ENCODE measurements at regions not wholly inside any gene's neighbourhood (a gene's known extent, or its start where the extent isn't known, plus 50 kb on each side); places are given as distances from the start of the nearest gene placed in this dataset.
"Not testable (repeated sequence)": the region's sequence is repeated elsewhere in the genome, so short reads cannot be mapped to it uniquely, and the experiment has no call there.

DNA sequence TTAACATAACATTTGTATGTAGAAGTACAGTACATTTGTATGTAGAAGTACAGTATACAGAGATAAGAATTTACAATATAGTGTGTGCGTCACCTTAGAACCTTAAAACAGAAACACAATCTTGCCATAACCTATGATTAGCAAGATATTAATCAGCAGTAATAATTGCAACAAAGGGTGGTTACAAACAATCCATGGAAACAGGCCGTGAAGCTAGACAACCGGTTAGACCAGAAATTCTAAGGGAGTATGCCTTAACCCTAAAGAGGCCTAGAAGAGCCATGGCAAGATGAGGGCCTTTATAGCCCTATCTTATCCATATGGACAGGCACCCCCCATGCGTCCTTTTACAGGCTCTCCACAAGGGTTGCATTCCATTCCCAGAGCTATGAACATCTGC lies 605.9 kb downstream of the KCNT2 start:
- not testable (repeated sequence) for DNase-seq (ENCODE audit: low read depth)

DNA sequence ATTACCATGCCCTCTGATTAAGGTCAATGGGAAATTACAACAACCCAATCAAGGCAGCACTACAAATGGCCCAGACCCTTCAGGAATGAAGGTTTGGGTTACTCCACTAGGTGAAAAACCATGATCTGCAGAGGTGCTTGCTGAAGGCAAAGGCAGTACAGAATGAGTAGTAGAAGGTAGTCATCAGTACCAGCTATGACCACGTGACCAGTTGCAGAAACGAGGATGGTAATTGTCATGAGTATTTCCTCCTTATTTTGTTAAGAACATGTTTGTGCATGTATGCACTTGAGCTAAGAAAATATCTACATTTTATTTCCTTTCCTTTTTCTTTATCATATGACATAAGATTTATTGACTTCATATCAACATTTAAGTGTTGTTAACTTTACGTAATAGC lies 607.1 kb downstream of the KCNT2 start:
- DNase-seq (ENCODE audit: low read depth), result no peak

DNA sequence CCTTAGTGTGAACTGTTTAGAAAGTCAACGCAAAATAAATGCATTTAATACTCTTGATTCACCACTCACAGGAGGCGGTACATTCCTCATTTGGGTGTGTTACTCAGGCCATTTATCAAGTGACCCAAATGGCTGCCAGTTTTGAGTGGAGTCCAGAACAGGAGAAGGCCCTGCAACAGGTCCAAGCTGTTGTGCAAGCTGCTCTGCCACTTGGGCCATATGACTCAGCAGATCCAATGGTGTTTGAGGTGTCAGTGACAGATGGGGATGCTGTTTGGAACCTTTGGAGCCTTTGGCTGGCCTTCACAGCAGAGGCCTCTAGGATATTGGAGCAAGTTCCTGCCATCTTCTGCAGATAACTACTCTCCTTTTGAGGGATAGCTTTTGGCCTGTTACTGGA lies 609.2 kb downstream of the KCNT2 start:
- no peak for DNase-seq (ENCODE audit: low read depth)

DNA sequence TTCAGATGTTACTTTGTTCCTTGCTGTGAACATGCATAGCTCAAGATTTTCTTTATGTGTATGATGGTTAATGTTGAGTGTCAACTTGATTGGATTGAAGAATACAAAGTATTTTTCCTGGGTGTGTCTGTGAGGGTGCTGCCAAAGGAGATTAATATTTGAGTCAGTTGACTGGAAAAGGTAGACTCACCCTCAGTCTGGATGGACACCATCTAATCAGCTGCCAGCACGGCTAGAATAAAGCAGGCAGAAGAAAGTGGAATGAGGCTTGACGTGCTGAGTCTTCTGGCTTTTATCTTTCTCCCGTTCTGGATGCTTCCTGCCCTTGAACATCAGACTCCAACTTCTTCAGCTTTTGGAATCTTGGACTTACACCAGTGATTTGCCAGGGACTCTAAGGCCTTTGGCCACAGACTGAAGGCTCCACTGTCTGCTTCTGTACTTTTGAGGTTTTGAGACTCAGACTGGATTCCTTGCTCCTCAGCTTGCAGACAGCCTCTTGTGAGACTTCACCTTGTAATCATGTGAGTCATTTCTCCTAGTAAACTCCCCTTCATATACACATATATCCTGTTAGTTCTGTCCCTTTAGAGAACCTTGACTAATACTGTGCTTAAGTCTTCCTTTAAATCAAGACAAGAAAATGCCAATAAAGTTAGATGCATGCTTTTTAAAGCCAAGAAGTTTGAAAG lies 626.6 kb downstream of the KCNT2 start:
- DNase-seq (ENCODE audit: low read depth), result no peak

DNA sequence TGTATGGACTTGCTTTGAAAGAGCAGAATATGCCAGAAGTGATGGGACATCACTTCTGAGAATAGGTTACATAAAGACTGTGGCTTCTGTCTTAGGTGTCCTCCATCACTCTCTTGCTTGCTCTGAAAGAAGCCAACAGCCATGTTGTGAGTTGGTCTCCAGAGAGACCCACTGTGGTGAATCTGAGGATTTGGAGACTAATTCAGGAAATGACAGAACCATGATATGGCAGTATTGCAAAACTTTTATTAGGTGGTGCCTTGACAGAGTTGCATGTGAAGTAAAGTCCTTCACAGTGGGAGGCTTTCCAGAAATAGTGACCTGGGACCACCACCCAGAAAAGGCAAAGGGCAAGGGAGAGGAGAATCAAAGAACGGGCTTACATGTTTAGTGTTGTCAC lies 628.6 kb downstream of the KCNT2 start:
- DNase-seq (ENCODE audit: low read depth), result no peak

DNA sequence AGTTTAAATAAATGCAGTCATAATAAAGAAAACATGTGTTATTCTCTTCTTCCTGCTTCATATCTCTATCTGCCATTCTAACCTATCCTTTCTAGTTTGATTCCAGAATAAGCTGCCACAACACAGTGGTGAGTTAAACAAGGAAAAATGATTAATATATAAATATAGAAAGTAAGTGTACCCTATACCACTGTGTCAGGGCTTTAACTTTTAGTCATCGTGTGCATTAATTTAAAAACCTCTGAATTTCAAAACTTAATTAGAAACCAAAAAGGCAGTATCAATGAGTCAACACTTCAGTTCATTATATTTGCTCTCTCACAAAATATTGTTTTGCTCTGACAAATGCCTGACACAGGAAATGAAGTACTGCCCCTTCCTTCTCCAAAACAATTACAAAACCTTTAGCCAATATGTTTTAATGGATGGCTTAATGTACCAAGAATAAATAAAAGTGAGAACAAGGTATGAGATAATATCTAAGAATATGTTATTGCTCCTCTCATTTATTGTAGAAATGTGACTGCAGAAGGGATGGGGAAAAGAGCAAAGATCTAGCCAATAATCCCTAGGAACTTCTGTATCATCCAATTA lies 634.8 kb downstream of the KCNT2 start:
- DNase-seq (ENCODE audit: low read depth), result no peak

DNA sequence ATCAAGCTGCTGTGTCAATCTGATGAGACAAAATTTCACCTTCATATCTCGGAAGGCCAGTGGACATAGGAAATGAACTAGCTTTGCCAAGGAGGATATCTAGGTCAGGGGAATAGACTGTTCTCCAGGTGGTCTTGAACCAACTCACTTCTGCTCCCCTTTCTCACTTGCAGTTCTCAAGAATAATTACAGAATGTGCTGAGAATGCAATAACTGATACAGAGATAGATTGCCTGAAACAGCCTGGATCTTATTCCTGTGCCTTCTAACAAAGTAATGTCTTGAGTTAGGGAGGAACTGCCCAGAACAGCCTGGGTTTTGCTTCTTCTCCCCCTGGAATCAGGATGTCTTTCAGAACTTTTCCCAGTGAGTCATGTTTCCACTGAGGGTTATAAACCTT lies 636.7 kb downstream of the KCNT2 start:
- no peak for DNase-seq (ENCODE audit: low read depth)

DNA sequence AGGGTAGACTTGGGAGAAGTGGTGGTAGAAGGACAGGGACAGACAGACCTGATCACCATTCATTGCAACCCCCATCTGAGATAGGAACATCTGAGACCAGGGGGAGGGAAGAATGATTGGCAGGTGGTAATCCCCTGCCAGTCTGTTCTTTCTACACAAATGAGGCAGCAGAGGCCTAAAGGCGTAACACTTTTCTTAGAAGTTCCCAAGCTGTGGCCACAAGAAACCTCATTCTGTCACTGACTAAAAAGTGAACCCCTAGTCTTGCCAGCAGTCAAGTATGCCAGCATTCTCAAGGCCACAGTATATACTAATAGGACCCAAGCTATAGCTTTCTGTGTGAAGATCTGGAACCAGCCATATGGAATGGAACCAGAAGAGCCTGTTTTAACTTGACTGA lies 638.0 kb downstream of the KCNT2 start:
- DNase-seq (ENCODE audit: low read depth), result no peak

DNA sequence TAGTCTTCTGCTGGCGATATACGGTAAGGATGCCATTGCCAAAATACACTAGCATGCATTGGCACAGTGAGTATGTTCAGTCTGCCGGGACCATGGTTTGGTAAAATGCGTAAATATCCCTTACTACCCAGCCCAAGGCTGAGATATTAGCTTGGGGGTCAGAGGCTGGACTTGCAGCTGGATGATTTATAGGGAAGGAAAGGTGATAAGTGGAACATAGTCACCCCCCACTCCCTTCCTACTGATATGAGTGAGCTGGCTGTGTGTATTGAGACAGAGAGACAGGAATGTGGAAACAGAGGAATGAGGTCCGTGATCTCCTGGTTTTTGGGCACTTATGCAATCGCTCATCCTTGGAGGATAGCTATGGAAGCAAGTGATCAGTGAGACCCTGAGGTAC lies 642.8 kb downstream of the KCNT2 start:
- DNase-seq (ENCODE audit: low read depth), result no peak

DNA sequence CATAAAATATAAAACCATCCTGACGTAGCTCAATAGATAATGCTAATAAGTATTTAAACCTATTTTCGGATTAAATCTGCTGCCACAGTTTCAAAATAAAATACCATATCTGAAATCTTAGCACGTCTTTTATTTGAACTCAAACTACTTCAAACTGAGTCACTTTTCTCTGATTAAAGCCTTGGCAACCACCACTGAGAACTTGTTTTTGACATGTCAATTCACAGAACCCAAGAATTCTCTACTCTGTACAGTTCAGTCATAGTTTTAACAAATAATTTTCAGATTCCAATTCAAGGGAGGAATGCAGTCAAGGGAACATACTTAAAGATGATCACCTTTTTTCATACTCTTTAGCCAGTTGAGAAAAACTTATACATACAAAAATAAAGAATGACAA lies 643.2 kb downstream of the KCNT2 start:
- DNase-seq (ENCODE audit: low read depth), result no peak

DNA sequence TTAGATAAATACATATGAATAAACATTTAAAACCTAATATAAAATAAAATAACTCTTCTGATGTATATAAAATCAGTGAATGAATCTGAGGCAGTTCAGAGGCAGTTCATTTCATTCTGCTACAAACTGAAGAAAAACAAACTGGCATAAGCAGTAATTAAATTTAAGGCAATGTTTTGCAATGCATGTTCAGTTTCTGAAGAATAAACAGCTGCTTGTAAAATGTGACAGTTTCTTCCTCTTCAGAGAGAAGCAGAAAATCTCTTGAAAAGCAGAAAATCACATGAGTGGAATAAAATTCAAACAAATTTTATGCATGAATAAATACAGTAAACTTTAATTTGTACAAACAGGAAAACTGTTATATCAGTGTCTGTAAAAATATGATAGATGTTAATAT lies 643.7 kb downstream of the KCNT2 start:
- DNase-seq (ENCODE audit: low read depth), result no peak

DNA sequence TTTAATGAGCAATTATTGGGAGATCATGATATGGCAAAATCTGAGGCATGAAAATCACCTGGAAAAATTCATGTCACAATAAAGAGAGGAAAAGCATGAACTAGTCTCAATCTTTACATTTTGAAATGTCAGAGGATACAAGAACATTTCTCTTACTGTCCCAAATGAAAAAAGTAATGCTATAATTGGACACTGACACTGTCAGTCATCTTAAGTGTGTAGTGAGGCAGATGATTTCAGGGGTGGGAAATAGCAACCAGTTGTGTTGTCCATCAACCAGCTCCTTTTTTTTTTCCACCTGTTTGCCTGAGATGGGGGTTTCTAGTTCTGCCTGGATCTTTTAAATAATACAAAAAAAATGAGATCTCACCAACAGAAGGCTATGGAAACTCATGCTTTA lies 646.2 kb downstream of the KCNT2 start:
- no peak for DNase-seq (ENCODE audit: low read depth)

DNA sequence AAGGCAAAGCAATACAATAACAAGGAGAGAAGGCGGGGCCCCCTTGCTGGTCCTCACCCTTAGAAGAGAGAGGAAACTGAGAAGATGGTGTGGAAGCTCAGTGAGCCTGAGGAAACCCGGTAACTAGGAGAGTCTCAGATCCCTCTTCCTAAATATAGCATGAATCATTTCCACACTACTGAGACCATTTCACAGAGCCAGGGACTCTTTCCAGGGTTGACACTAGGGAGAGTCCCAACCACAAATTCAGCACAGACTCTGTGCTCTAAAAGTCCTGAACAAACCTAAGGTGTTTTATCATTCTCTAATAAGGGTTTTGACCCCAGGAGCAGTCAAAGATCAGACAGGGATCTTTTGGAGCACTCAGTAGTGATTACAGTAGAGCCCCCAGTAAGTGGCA lies 647.7 kb downstream of the KCNT2 start:
- no peak for DNase-seq (ENCODE audit: low read depth)

DNA sequence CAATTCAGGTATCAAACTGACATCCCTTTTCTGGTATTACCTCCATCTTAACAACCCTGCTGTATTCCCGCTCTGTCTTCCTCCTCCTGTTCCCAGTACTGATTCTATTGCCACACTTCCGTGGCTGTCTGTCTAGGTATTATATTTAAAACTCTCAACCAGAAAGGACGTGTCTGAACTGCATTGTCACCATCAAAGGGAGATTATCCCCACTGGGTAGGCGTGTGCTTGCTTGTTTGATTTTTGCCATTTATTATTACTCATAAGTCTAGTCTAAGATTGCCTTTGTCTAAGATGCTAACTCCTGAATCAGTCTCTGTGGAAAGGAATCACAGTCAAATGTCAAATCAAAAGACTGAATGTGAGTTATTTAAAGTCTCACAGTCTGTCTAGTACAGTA lies 650.1 kb downstream of the KCNT2 start:
- no peak for DNase-seq (ENCODE audit: low read depth)

DNA sequence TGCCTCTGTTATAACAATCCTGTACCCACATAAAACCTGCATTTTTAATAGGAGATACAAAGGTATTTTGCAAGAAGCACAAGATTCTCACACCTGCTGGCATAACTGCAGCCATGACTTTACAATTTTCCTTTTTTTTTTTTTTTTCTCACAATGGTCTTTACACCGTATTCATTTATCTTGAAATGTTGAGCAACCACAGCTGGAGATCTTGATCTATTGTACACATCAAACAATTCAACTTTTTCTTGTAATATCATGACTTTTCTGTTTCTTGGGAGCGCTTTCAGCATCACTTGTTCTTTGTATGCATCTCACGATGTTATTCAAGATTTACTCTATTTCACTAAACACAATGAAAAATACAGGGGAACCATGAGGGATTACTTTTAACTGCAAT lies 651.4 kb downstream of the KCNT2 start:
- DNase-seq (ENCODE audit: low read depth), result no peak

DNA sequence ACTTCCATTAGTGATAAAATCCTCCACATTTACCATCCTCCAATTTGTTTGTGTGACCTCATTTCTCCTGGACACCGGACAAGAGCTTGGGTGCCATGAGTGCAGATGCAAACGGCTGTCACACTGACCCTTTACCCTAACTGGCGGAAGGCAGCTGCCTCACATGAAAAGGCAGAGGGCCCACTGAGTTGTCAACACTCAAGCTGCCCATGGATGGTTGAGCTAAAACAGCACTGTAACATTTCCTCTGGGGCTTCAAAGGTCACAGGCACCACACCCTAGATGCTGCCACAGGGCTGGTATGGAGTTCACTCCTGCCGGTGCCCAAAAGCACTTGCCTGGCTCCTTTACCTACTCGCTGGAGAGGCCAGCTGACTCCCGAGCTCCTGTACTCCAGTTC lies 653.4 kb downstream of the KCNT2 start:
- no peak for DNase-seq (ENCODE audit: low read depth)

DNA sequence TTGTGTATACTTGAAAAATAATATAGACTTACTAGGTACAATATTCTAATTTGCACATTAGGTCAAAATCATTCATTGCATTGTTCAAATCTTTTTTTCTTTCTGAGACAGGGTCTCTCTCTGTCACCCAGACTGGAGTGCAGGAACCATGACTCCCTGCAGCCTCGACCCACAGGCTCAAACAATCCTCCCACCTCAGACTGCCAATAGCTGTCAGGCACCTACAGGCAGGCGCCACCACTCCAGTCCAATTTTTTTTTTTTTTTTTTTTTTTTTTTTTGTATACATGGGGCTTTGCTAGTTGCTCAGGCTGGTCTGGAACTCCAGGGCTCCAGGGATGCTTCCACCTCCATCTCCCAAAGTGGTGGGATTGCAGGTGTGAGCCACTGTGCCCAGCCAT lies 656.9 kb downstream of the KCNT2 start:
- no peak for DNase-seq (ENCODE audit: low read depth)

DNA sequence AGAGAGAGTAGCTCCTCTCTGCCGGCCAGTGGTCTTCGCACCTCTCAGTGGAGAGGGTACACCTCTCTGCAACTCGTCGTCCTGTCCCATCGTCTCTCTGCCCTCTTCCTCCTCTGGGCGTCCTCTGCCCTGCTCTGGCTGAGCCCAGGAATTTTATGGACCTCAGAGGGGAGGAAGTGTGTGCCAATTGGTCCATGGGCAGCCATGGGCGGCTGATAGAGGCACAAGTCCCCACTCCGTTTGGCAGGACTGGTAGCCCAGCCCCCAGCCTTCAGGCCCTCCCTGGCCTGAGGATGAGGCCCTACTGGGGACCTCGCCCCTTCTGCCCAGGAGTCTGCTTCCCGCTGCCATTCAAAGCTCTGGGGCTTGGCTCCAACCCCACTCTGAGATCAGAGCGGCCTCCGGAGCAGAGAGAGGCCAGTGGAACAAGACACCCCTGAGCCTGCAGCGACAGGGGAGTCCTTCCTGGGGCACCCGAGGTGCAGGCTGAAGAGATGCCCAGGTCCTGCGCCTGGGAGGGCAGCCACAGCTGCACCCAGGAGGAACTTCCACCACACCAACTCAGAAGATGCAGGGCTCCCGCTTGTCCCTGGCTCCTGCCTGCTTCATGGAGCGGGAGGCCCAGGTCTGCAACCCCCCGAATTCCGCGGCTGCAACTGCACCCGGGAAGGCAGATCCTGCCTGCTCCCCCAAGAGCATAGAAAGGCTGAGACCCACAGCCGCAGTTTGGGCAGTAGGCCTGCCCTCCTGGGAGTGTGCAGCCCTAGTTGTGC lies 659.9 kb downstream of the KCNT2 start:
- DNase-seq (ENCODE audit: low read depth), result no peak

DNA sequence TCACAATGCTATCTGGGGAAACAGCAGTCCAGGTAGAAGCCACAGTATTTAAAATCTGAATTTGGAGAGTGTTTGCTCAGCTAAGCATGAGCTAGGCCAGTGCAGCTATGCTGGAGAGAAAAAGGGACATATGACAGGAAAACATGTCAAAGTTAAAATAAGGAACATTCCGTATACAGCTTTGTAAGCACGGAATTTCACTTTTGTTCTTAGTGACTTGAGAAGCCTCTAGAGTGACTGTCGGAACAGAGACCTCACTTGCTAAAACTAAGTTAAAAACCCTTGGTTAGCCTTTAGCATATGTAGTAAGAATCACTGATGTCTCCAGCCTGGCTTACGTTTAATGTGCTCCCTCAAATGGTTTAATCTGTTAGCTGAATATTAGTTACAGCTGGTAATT lies 661.7 kb downstream of the KCNT2 start:
- DNase-seq (ENCODE audit: low read depth), result no peak

DNA sequence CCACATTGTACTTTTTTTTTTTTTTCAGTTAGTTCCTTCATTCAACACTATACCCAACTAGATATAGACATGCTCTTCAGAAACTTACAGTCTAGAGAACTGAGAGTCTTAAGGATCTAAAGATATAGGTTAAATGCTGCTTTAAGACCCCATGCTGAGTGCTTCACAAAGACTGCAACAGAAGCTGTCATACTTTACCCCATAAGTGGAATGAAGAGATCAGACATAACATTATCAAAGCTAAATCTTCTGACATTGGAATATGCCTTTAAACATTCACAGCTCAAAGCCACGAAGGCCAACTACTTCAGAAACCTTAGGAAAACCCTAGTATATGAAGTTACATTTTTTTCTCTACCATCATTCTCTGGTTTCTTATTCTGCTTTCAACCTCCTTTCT lies 666.4 kb downstream of the KCNT2 start:
- no peak for DNase-seq (ENCODE audit: low read depth)

DNA sequence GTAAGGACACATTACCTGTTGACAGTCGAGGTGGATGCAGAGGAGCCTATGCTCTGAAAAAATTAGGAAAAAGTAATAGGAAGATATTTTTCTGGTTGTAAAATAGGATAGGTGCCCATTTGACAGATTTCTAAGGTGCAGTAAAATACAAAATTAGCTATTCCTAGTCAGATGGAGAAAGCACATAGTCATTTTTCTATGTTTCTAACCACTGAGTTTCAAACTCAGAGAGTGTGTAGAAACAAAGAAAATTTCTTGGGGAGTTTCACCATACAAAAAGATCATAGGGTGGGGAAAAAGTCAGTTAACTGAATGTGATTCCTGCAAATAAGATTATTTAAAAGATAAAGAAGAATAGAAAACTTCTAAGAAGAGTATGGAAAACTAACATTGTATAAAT lies 666.9 kb downstream of the KCNT2 start:
- DNase-seq (ENCODE audit: low read depth), result no peak

DNA sequence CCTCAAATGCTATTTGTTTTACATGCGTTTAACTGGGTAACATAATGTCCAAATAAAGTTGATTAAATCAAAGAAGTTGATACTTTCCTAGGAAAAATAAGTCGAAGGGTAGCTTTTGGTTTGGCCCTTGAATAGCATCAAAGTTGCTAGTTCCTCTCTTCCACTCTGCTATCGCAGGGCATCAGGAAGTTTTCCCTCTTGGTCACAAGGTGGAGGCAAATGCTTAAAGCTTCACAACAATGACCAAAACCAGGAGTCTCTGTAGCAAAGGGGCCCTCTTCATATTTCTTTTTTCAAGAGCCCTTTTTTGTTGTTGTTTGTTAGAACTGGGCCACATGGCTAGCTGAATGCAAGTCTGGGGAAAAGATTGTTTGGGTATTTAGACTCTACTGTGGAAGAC lies 668.4 kb downstream of the KCNT2 start:
- no peak for DNase-seq (ENCODE audit: low read depth)

DNA sequence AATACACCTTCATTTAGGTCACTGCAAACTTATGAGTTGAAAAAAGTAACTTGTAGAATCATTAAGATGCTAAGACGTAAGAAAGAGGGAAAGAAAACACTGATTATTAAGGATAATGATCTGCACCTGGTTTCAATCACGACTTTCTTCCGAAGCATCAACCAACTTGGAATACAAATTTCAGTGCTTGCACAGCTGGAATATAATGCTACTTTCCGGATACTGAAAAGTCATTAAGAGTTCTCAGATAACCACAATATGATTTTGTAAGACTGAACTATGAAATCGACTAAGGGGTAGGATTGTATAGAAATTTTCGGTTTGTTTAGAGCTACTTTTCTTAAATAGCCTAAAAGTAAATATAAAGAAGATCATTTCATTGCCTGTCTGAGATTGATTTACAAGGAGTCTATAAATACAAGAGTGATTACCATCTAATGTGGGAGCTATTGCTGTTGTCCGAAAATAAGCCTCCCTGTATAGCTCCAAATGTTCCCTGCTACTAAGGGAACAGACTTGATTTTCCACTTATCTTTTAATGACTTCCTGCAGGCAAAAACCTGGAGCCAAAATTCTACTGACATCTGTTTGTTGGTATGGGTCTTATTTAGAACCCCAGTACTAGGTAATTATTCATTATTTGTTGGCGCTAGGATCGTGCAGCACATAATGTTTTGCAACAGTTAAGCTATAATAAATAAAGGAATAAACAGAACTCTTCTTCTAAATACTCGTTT lies 673.3 kb downstream of the KCNT2 start:
- no peak for DNase-seq (ENCODE audit: low read depth)
